ENCODE measurements at regions not wholly inside any gene's neighbourhood (a gene's known extent, or its start where the extent isn't known, plus 50 kb on each side); places are given as distances from the start of the nearest gene placed in this dataset.

- no peak for DNase-seq
These were observed 79.0 kb upstream of the PDE10A start for GRCh38 chr6:165742047-165742446.

- no peak for DNase-seq
These were observed 74.4 kb upstream of the PDE10A start for GRCh38 chr6:165737396-165737795.

- DNase-seq = no peak
These were observed 72.0 kb upstream of the PDE10A start for GRCh38 chr6:165735065-165735464.

GRCh38 chr6:165733489-165733791 is 70.4 kb upstream of the PDE10A start:
- no peak for DNase-seq

GRCh38 chr6:165732696-165733488 is 69.9 kb upstream of the PDE10A start:
- no peak for DNase-seq

GRCh38 chr6:165729307-165729936 is 66.4 kb upstream of the PDE10A start:
- DNase-seq = no peak

- DNase-seq = no peak
These were observed 65.2 kb upstream of the PDE10A start for GRCh38 chr6:165728216-165728615.

GRCh38 chr6:165726965-165727381 is 63.9 kb upstream of the PDE10A start:
- DNase-seq = no peak

- no peak for DNase-seq
These were observed 63.3 kb upstream of the PDE10A start for GRCh38 chr6:165726290-165726875.

- DNase-seq = no peak
These were observed 62.2 kb upstream of the PDE10A start for GRCh38 chr6:165725201-165725600.

- no peak for DNase-seq
These were observed 60.3 kb upstream of the PDE10A start for GRCh38 chr6:165723326-165723725.

GRCh38 chr6:165722022-165722421 is 59.0 kb upstream of the PDE10A start:
- no peak for DNase-seq

GRCh38 chr6:165721356-165721755 is 58.3 kb upstream of the PDE10A start:
- DNase-seq = no peak

GRCh38 chr6:165718491-165718891 is 55.5 kb upstream of the PDE10A start:
- DNase-seq = no peak

GRCh38 chr6:165717732-165718465 is 54.9 kb upstream of the PDE10A start:
- DNase-seq = no peak

- no peak for DNase-seq
These were observed 53.8 kb upstream of the PDE10A start for GRCh38 chr6:165716886-165717285.

GRCh38 chr6:165715428-165715827 is 52.4 kb upstream of the PDE10A start:
- no peak for DNase-seq

- no peak for DNase-seq
These were observed 51.9 kb upstream of the PDE10A start for GRCh38 chr6:165714907-165715306.

GRCh38 chr6:165713845-165714466 is 50.9 kb upstream of the PDE10A start:
- no peak for DNase-seq
